ENCODE measurements at regions not wholly inside any gene's neighbourhood (a gene's known extent, or its start where the extent isn't known, plus 50 kb on each side); places are given as distances from the start of the nearest gene placed in this dataset.

- TF ChIP-seq E2F6 (IDR thresholded peaks at IDR 0.05): no peak
Measured at GRCh38 chr5:42879291-42879690, 67.6 kb upstream of the SELENOP start (continued).
